DOHH2 (cell line): ENCODE measurements at regions not wholly inside any gene's neighbourhood (a gene's known extent, or its start where the extent isn't known, plus 50 kb on each side); places are given as distances from the start of the nearest gene placed in this dataset.

Source experiments
- EZH2phosphoT487 ChIP-seq: fragments of 200-600 bp; sonication (generic); IDR thresholded peaks from 2 replicates; pipeline ENCODE4 v1.6.1; 2017; ENCODE audit warnings: borderline replicate concordance, mild to moderate bottlenecking, antibody characterized with exemption, low read length, moderate library complexity, mixed read lengths
- TF ChIP-seq, protein P1 (sequence below): fragments of 200-600 bp; sonication (generic); IDR thresholded peaks from one replicate; pipeline ENCODE4 v1.5.1; 2014; ENCODE audit warnings: antibody characterized with exemption, mild to moderate bottlenecking, low read depth, low read length; ENCODE audit not compliant: poor library complexity, severe bottlenecking

DNA sequence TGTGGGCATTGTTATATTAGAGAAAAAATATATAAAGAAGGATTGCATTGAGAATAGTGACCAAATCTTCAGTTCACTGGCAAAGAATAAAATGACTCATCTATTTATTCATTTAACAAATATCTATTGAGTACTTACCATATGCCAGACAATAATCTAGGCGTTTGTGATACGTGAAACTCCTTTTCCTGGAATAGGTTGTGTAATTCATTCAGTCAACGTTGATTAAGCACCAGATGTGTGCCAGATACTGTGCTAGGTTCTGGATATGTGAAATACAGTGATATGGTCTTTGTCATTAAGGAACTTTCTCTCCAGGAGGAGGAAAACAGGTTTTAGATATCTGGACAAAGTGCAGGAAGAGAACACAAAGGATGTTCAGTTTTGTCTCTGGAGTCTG lies 344.5 kb downstream of the RWDD3 start:
- TF ChIP-seq, protein P1, sequence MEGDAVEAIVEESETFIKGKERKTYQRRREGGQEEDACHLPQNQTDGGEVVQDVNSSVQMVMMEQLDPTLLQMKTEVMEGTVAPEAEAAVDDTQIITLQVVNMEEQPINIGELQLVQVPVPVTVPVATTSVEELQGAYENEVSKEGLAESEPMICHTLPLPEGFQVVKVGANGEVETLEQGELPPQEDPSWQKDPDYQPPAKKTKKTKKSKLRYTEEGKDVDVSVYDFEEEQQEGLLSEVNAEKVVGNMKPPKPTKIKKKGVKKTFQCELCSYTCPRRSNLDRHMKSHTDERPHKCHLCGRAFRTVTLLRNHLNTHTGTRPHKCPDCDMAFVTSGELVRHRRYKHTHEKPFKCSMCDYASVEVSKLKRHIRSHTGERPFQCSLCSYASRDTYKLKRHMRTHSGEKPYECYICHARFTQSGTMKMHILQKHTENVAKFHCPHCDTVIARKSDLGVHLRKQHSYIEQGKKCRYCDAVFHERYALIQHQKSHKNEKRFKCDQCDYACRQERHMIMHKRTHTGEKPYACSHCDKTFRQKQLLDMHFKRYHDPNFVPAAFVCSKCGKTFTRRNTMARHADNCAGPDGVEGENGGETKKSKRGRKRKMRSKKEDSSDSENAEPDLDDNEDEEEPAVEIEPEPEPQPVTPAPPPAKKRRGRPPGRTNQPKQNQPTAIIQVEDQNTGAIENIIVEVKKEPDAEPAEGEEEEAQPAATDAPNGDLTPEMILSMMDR: no peak
- no peak for TF ChIP-seq EZH2phosphoT487
